ENCODE measurements at regions not wholly inside any gene's neighbourhood (a gene's known extent, or its start where the extent isn't known, plus 50 kb on each side); places are given as distances from the start of the nearest gene placed in this dataset.

GRCh38 chr6:21431526-21431925, 162.0 kb upstream of the SOX4 start:
- no peak for DNase-seq

- no peak for DNase-seq
Measured at GRCh38 chr6:21436625-21437024, 156.9 kb upstream of the SOX4 start.

- DNase-seq, result no peak
Measured at GRCh38 chr6:21437581-21437980, 156.0 kb upstream of the SOX4 start.

GRCh38 chr6:21438237-21438985, 155.1 kb upstream of the SOX4 start:
- no peak for DNase-seq

- DNase-seq, result no peak
Measured at GRCh38 chr6:21438986-21439352, 154.6 kb upstream of the SOX4 start.

GRCh38 chr6:21441386-21441785, 152.2 kb upstream of the SOX4 start:
- no peak for DNase-seq

GRCh38 chr6:21442874-21443273, 150.7 kb upstream of the SOX4 start:
- DNase-seq, result peak in 1 of 3 experiments; percentile 31

GRCh38 chr6:21444711-21445260, 148.8 kb upstream of the SOX4 start:
- DNase-seq, result no peak

- DNase-seq, result no peak
Measured at GRCh38 chr6:21447987-21448386, 145.6 kb upstream of the SOX4 start.

GRCh38 chr6:21448485-21449109, 145.0 kb upstream of the SOX4 start:
- DNase-seq, result no peak

- peak in 1 of 3 experiments; percentile 27 for DNase-seq
Measured at GRCh38 chr6:21450149-21450548, 143.4 kb upstream of the SOX4 start.

GRCh38 chr6:21450628-21451027, 142.9 kb upstream of the SOX4 start:
- DNase-seq, result no peak

GRCh38 chr6:21451546-21452013, 142.0 kb upstream of the SOX4 start:
- peak in 1 of 3 experiments; percentile 35 for DNase-seq

GRCh38 chr6:21454262-21454661, 139.3 kb upstream of the SOX4 start:
- no peak for DNase-seq

GRCh38 chr6:21455071-21455470, 138.5 kb upstream of the SOX4 start:
- DNase-seq, result no peak

GRCh38 chr6:21457647-21458046, 135.9 kb upstream of the SOX4 start:
- DNase-seq, result no peak

- no peak for DNase-seq
Measured at GRCh38 chr6:21459641-21460040, 133.9 kb upstream of the SOX4 start.

- DNase-seq, result no peak
Measured at GRCh38 chr6:21461844-21462518, 131.6 kb upstream of the SOX4 start.

- no peak for DNase-seq
Measured at GRCh38 chr6:21462519-21462852, 131.1 kb upstream of the SOX4 start.

GRCh38 chr6:21467091-21467490, 126.5 kb upstream of the SOX4 start:
- no peak for DNase-seq

GRCh38 chr6:21468461-21468860, 125.1 kb upstream of the SOX4 start:
- peak in 2 of 3 experiments; percentile 34 to 71 for DNase-seq

GRCh38 chr6:21469213-21469612, 124.3 kb upstream of the SOX4 start:
- no peak for DNase-seq

GRCh38 chr6:21476112-21476511, 117.4 kb upstream of the SOX4 start:
- no peak for DNase-seq

GRCh38 chr6:21478411-21478810, 115.1 kb upstream of the SOX4 start:
- no peak for DNase-seq

Data from NCI-H1417 (cell line).